ENCODE measurements at regions not wholly inside any gene's neighbourhood (a gene's known extent, or its start where the extent isn't known, plus 50 kb on each side); places are given as distances from the start of the nearest gene placed in this dataset.

GRCh38 chr13:97521726-97522125 is 87.8 kb downstream of the RAP2A start:
- TF ChIP-seq EZH2 (IDR thresholded peaks at IDR 0.05; ENCODE audit: borderline replicate concordance, low read length) = no peak
- TF ChIP-seq, protein P1, sequence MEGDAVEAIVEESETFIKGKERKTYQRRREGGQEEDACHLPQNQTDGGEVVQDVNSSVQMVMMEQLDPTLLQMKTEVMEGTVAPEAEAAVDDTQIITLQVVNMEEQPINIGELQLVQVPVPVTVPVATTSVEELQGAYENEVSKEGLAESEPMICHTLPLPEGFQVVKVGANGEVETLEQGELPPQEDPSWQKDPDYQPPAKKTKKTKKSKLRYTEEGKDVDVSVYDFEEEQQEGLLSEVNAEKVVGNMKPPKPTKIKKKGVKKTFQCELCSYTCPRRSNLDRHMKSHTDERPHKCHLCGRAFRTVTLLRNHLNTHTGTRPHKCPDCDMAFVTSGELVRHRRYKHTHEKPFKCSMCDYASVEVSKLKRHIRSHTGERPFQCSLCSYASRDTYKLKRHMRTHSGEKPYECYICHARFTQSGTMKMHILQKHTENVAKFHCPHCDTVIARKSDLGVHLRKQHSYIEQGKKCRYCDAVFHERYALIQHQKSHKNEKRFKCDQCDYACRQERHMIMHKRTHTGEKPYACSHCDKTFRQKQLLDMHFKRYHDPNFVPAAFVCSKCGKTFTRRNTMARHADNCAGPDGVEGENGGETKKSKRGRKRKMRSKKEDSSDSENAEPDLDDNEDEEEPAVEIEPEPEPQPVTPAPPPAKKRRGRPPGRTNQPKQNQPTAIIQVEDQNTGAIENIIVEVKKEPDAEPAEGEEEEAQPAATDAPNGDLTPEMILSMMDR (conservative IDR thresholded peaks at IDR 0.05 in 1 of 2, IDR thresholded peaks at IDR 0.05 in 1 of 2; ENCODE audit: extremely low read depth in 1 of 2, insufficient read depth in 1 of 2, low read depth in 1 of 2, low read length in 2 of 2) = no peak
